22Rv1 (cell line): ENCODE measurements at regions not wholly inside any gene's neighbourhood (a gene's known extent, or its start where the extent isn't known, plus 50 kb on each side); places are given as distances from the start of the nearest gene placed in this dataset.

Experiments
- H3K27ac ChIP-seq: fragments of 450-650 bp; 2 replicates; pipeline ENCODE4 v1.5.1; 2017
- ZFX ChIP-seq: fragments of 450-650 bp; IDR thresholded peaks from 2 replicates; pipeline ENCODE4 v1.6.1; 2017; ENCODE audit warnings: antibody characterized with exemption, borderline replicate concordance
- TF ChIP-seq, protein P1 (sequence below): fragments of 450-650 bp; IDR thresholded peaks from 2 replicates; pipeline ENCODE4 v1.5.1; 2017; ENCODE audit warnings: mild to moderate bottlenecking

DNA sequence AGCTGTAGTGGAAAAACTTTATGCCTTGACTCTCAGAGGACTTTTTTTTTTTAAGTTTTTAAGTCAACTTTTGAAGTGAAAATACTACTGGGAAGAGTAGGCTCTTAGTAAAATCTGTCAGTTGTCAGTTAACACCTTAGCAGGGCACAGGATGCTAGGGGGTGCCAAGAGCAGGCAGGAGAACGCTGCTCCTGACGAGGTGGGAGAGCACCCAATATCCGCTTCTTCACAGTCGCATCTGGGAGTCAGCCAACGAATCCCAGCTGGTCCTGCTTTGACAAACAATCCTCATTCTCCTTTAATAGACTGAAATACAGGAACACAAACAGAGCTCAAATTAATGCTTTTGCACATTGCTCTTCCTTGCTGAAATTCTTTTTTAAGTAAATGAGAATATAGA is 709.5 kb upstream of the ACVR2A start:
- H3K27ac ChIP-seq, result no peak overlapping the region
- TF ChIP-seq, protein P1, sequence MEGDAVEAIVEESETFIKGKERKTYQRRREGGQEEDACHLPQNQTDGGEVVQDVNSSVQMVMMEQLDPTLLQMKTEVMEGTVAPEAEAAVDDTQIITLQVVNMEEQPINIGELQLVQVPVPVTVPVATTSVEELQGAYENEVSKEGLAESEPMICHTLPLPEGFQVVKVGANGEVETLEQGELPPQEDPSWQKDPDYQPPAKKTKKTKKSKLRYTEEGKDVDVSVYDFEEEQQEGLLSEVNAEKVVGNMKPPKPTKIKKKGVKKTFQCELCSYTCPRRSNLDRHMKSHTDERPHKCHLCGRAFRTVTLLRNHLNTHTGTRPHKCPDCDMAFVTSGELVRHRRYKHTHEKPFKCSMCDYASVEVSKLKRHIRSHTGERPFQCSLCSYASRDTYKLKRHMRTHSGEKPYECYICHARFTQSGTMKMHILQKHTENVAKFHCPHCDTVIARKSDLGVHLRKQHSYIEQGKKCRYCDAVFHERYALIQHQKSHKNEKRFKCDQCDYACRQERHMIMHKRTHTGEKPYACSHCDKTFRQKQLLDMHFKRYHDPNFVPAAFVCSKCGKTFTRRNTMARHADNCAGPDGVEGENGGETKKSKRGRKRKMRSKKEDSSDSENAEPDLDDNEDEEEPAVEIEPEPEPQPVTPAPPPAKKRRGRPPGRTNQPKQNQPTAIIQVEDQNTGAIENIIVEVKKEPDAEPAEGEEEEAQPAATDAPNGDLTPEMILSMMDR, result no peak
- no peak for TF ChIP-seq ZFX

DNA sequence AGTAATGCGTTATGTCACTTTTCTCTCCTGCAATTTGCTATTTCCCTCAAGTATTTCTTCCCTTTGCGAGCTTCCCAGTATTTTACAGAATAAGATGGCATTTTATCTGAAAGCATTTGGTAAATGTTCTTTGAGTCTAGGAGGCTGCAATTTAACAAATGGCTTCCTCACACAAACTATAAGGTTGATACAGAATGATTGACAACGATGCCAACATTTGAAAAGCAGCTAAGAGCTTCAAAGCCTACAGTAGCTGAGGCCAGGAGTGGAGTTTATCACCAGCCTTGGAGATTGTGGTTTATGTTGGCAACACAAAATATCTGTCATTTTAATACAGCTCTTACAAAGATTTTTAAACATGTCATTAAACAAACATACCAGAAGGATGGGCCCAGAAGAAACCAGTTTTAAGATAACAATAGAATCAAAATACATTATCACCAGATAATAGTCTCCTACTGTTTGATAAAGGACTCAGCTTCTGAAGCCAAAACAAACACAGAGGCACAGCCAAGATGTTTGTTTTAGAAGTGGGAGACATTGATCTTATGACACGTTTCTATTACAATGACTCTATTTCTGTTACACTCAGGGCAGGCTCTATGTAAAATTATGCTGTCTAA is 711.4 kb upstream of the ACVR2A start:
- no peak for TF ChIP-seq ZFX
- TF ChIP-seq, protein P1, result no peak
- no peak overlapping the region for H3K27ac ChIP-seq

DNA sequence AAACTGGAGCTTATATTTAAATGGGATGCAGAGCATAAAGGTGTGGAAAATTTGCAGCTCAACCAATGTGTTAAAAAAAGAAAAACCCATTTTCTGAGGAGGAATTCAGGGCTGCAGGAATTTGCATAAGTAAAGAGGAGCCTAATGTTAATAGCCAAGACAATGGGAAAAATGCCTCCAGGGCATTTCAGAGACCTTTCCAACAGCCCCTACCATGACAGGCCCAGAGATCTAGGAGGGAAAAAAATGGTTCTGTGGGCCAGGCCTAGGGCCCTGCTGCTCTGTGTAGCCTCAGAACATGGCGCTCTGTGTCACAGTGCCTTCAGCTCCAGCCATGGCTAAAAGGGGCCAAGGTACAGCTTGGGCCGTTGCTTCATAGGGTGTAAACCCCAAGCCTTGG is 719.7 kb upstream of the ACVR2A start:
- no peak for TF ChIP-seq ZFX
- TF ChIP-seq, protein P1, result no peak
- H3K27ac ChIP-seq, result no peak overlapping the region

DNA sequence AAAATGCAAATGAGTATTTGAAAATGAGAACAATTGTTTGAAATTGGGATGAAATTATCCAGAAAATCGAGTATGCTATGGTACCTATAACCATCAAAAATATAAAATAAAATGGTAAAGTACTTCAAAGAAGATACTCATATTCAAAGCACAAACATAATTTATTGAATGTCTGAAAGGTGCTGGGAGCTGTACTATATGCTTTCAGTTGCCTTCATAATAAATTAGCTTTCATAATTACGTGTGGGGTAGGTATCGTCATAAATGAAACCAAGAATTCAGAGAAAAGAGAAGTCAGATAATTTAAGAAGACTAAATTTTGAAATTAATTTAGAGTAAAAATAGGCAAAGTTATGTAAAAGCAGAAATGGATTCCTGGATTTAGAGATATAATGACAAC is 721.9 kb upstream of the ACVR2A start:
- TF ChIP-seq, protein P1, result no peak
- no peak for TF ChIP-seq ZFX

DNA sequence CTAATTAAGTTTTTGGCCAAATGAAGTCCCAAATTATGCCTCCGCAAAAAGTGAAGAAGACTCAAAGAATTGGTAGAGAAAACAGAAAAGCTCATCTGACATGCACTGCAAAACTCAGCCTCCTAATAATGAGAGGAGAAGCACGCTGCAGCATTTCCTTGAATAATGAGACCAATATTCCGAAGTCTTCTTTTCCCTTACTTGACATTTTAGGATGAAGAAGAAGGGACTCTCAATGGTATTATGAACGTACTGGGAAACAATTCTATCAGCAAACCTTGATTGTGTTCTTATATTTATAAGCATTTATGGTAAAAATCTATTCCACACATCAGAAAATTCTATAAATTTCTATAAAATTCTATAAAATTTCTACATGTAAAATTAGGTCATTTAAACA is 733.9 kb upstream of the ACVR2A start:
- TF ChIP-seq, protein P1, result no peak
- no peak for TF ChIP-seq ZFX
- no peak overlapping the region for H3K27ac ChIP-seq

More for the DNA sequence above, 721.9 kb upstream of the ACVR2A start:
- no peak overlapping the region for H3K27ac ChIP-seq

DNA sequence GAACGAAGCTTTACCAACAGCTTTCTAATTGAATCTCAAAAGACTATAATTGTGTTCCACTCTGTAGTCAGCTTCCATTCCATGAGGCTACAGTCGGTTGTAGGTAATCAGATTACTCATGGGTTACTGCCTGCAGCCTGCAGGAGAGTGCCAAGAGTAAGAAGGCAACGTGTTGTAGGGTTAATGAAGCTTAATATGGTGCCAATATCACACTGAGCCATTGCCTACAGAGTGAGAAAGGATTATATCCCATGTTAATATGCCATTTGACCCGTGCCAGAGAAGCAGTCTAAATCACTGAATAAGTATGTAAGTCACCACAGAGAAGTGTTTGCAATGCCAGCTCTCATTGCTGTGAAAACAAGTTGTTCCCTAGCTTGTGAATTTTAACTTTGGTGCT is 734.5 kb upstream of the ACVR2A start:
- TF ChIP-seq ZFX, result no peak
- TF ChIP-seq, protein P1, result no peak
- no peak overlapping the region for H3K27ac ChIP-seq

DNA sequence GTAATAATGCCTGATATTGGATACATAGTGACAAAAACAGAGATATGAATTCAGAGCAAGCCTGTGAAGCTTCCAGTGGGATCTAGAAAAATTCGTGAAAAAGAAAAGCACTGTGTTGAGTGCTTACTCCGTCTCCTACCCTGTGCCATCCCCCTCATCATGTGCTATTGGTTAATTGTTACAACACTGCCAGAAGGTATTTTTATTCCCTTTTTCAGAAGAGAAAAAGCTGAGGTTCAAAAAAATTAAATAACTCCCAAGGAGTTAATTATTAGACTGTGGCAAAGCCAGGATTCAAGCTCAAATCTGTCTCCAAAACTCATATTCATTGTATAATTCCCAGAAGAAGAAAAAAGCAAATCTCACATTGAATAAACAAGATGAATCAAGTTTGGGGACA is 735.5 kb upstream of the ACVR2A start:
- no peak overlapping the region for H3K27ac ChIP-seq
- no peak for TF ChIP-seq ZFX
- TF ChIP-seq, protein P1, result no peak
